Thoracic aorta (tissue), 2 donors: ENCODE measurements at regions not wholly inside any gene's neighbourhood (a gene's known extent, or its start where the extent isn't known, plus 50 kb on each side); places are given as distances from the start of the nearest gene placed in this dataset.
A peak's percentile ranks its signal among the peaks of the same experiment; 100 is the strongest.

Experiments
- ATAC-seq: fragments of 150-250 bp; one replicate; pipeline ENCODE4 v1.8.0; 2017; ENCODE audit warnings: low read depth; ENCODE audit not compliant: insufficient number of reproducible peaks, low FRiP score
- DNase-seq: peaks from one replicate; pipeline ENCODE4 v3.0.0-alpha.2; 2020; ENCODE audit warnings: low spot score
- H3K27ac ChIP-seq, 2 donors: fragments of 200-600 bp; sonication (generic); 1 replicate in 1 of 2; 2 replicates in 1 of 2; pipeline ENCODE4 v1.5.1; 2016; ENCODE audit warnings: mild to moderate bottlenecking in 2 of 2, moderate library complexity in 2 of 2
- H3K27me3 ChIP-seq: fragments of 200-600 bp; sonication (generic); replicated peaks from 2 replicates; pipeline ENCODE4 v1.6.0; 2016; ENCODE audit warnings: mild to moderate bottlenecking; ENCODE audit not compliant: insufficient read depth
- H3K36me3 ChIP-seq: fragments of 200-600 bp; sonication (generic); one replicate; pipeline ENCODE4 v1.5.1; 2016
- H3K4me1 ChIP-seq, 2 donors: fragments of 200-600 bp; sonication (generic); 1 replicate in 1 of 2; 2 replicates in 1 of 2; pipeline versions ENCODE4 v1.5.1 to v1.6.0; 2016; ENCODE audit warnings: low read depth in 2 of 2, mild to moderate bottlenecking in 1 of 2; ENCODE audit not compliant: control insufficient read depth in 1 of 2
- H3K4me3 ChIP-seq: fragments of 200-600 bp; sonication (generic); 2 replicates; pipeline ENCODE4 v1.5.1; 2016; ENCODE audit warnings: mild to moderate bottlenecking
- H3K9me3 ChIP-seq: fragments of 200-600 bp; sonication (generic); 2 replicates; pipeline ENCODE4 v1.5.1; 2016
- CTCF ChIP-seq: fragments of 200-600 bp; sonication (generic); IDR thresholded peaks from one replicate; pipeline ENCODE4 v1.5.1; 2019; ENCODE audit warnings: antibody characterized with exemption

GRCh38 chrX:22665818-22666217 lies 333.9 kb upstream of the DDX53 start:
- Histone ChIP-seq H3K4me1 (no peaks in the 10 kb centered on the region), H3K27ac (no peak overlapping the region), H3K27me3 (no peaks in the 10 kb centered on the region), H3K36me3 (no peaks in the 10 kb centered on the region), H3K4me3 (no peak overlapping the region), H3K9me3 (no peaks in the 10 kb centered on the region)
- ATAC-seq (no peak), DNase-seq (no peak)
- TF ChIP-seq CTCF: no peak

- H3K9me3 ChIP-seq: no peaks in the 10 kb centered on the region
- H3K36me3 ChIP-seq: no peaks in the 10 kb centered on the region
- no peaks in the 10 kb centered on the region for H3K4me1 ChIP-seq
- no peaks in the 10 kb centered on the region for H3K27me3 ChIP-seq
- no peak overlapping the region for H3K27ac ChIP-seq
- DNase-seq (no peak), ATAC-seq (no peak)
- TF ChIP-seq CTCF: no peak
- H3K4me3 ChIP-seq: no peak overlapping the region
Measured at GRCh38 chrX:22666441-22666840, 333.3 kb upstream of the DDX53 start.

GRCh38 chrX:22674932-22675331 lies 324.8 kb upstream of the DDX53 start:
- no peaks in the 10 kb centered on the region for H3K9me3 ChIP-seq
- TF ChIP-seq CTCF: no peak
- H3K27me3 ChIP-seq: no peaks in the 10 kb centered on the region
- peaks cover 0 to 6% of the 10 kb centered on the region in 2 donors for H3K4me1 ChIP-seq
- no peak overlapping the region for H3K27ac ChIP-seq
- H3K36me3 ChIP-seq: no peaks in the 10 kb centered on the region
- no peak for ATAC-seq
- H3K4me3 ChIP-seq: no peak overlapping the region
- DNase-seq: no peak

- Histone ChIP-seq H3K9me3 (no peaks in the 10 kb centered on the region), H3K27me3 (no peaks in the 10 kb centered on the region), H3K4me1 (no peaks in the 10 kb centered on the region), H3K4me3 (peak overlapping the region; percentile 42), H3K36me3 (no peaks in the 10 kb centered on the region), H3K27ac (peak overlapping the region in 1 of 2 donors; percentile 26)
- TF ChIP-seq CTCF: no peak
- ATAC-seq: no peak
- peak; percentile 6 for DNase-seq
Measured at GRCh38 chrX:22686138-22686541, 313.6 kb upstream of the DDX53 start.

- no peaks in the 10 kb centered on the region for H3K27me3 ChIP-seq
- H3K36me3 ChIP-seq: no peaks in the 10 kb centered on the region
- ATAC-seq (no peak), DNase-seq (no peak)
- H3K4me3 ChIP-seq: no peak overlapping the region
- H3K27ac ChIP-seq: no peak overlapping the region
- H3K9me3 ChIP-seq: no peaks in the 10 kb centered on the region
- H3K4me1 ChIP-seq: no peaks in the 10 kb centered on the region
- TF ChIP-seq CTCF: no peak
Measured at GRCh38 chrX:22689290-22689689, 310.5 kb upstream of the DDX53 start.
